CD14-positive monocyte (primary cell): ENCODE measurements at regions not wholly inside any gene's neighbourhood (a gene's known extent, or its start where the extent isn't known, plus 50 kb on each side); places are given as distances from the start of the nearest gene placed in this dataset.

ENCODE experiments used
- DNase-seq, 3 donors: peaks; one replicate each; pipeline ENCODE4 v3.0.0-alpha.2; 2011 to 2022
- H2AFZ ChIP-seq: 2 replicates; pipeline ENCODE4 v1.6.0; 2012; ENCODE audit warnings: mild to moderate bottlenecking, low read depth, low read length, inconsistent platforms; ENCODE audit not compliant: insufficient read depth, poor library complexity, severe bottlenecking
- H3K27ac ChIP-seq, 2 donors: 1 replicate in 1 of 2; 2 replicates in 1 of 2; pipeline ENCODE4 v1.5.1; 2012 to 2013; ENCODE audit warnings: low read length in 2 of 2, control low read depth in 1 of 2, inconsistent platforms in 1 of 2, low read depth in 1 of 2, mild to moderate bottlenecking in 1 of 2
- H3K27me3 ChIP-seq, 2 donors: one replicate each; pipeline versions ENCODE4 v1.6.0 to v1.6.1; 2011 to 2013; ENCODE audit warnings: low read length in 2 of 2; ENCODE audit not compliant: control insufficient read depth in 2 of 2, insufficient read depth in 2 of 2
- H3K36me3 ChIP-seq, 2 donors: replicated peaks in 1 of 2; 1 replicate in 1 of 2; 2 replicates in 1 of 2; pipeline versions ENCODE4 v1.5.1 to v1.6.1; 2012 to 2013; ENCODE audit warnings: low read length in 2 of 2, control low read depth in 1 of 2, inconsistent platforms in 1 of 2, mild to moderate bottlenecking in 1 of 2; ENCODE audit not compliant: insufficient read depth in 2 of 2, control insufficient read depth in 1 of 2
- H3K4me1 ChIP-seq, 2 donors: 1 replicate in 1 of 2; 2 replicates in 1 of 2; pipeline versions ENCODE4 v1.5.1 to v1.6.1; 2012 to 2013; ENCODE audit warnings: low read length in 2 of 2, control low read depth in 1 of 2, inconsistent platforms in 1 of 2, mild to moderate bottlenecking in 1 of 2, moderate library complexity in 1 of 2; ENCODE audit not compliant: insufficient read depth in 2 of 2, control insufficient read depth in 1 of 2
- H3K4me2 ChIP-seq: replicated peaks from 2 replicates; pipeline ENCODE3; 2012; ENCODE audit warnings: low read length, moderate library complexity, mild to moderate bottlenecking; ENCODE audit not compliant: poor library complexity, severe bottlenecking; ENCODE audit errors: extremely low read depth
- H3K4me3 ChIP-seq, 3 experiments: fragments of 200-600 bp in 1 of 3; sonication (generic) in 1 of 3; replicated peaks in 1 of 3; 1 replicate in 2 of 3; 2 replicates in 1 of 3; pipeline ENCODE4 v1.5.1; 2011 to 2013; ENCODE audit warnings: low read length in 3 of 3, mild to moderate bottlenecking in 3 of 3, control low read depth in 2 of 3, low read depth in 2 of 3, inconsistent platforms in 1 of 3, moderate library complexity in 1 of 3
- H3K79me2 ChIP-seq: 2 replicates; pipeline ENCODE4 v1.6.0; 2012; ENCODE audit warnings: mild to moderate bottlenecking, control low read depth, inconsistent platforms, low read length, moderate library complexity; ENCODE audit not compliant: insufficient read depth
- H3K9ac ChIP-seq: 2 replicates; pipeline ENCODE4 v1.6.0; 2017; ENCODE audit warnings: low read length, mild to moderate bottlenecking; ENCODE audit not compliant: insufficient read depth, poor library complexity, severe bottlenecking
- H3K9me3 ChIP-seq, 2 donors: replicated peaks in 1 of 2; 1 replicate in 1 of 2; 2 replicates in 1 of 2; pipeline versions ENCODE4 v1.5.1 to v1.6.1; 2012 to 2013; ENCODE audit warnings: low read length in 2 of 2, control low read depth in 1 of 2; ENCODE audit not compliant: control insufficient read depth in 1 of 2, insufficient read depth in 1 of 2
- H4K20me1 ChIP-seq: 2 replicates; pipeline ENCODE4 v1.6.0; 2012; ENCODE audit warnings: mild to moderate bottlenecking, low read length, control low read depth, moderate library complexity; ENCODE audit not compliant: insufficient read depth
- H3K27ac Mint-ChIP-seq, 7 donors: one replicate each; pipeline ENCODE4 v1.8.0; 2020; ENCODE audit warnings: mild to moderate bottlenecking in 7 of 7, mixed read lengths in 7 of 7, moderate library complexity in 6 of 7, inconsistent platforms in 2 of 7
- H3K27me3 Mint-ChIP-seq, 3 donors: one replicate each; pipeline ENCODE4 v1.8.0; 2021 to 2022; ENCODE audit warnings: low read depth in 3 of 3, mild to moderate bottlenecking in 3 of 3, mixed read lengths in 3 of 3, moderate library complexity in 3 of 3, inconsistent platforms in 1 of 3
- H3K36me3 Mint-ChIP-seq, 2 donors: one replicate each; pipeline ENCODE4 v1.8.0; 2020; ENCODE audit warnings: mixed read lengths in 2 of 2, inconsistent platforms in 1 of 2, mild to moderate bottlenecking in 1 of 2
- H3K4me1 Mint-ChIP-seq: one replicate; pipeline ENCODE4 v1.8.0; 2020; ENCODE audit warnings: mild to moderate bottlenecking, mixed read lengths
- H3K4me3 Mint-ChIP-seq, 2 donors: one replicate each; pipeline ENCODE4 v1.8.0; 2020; ENCODE audit warnings: mild to moderate bottlenecking in 2 of 2, mixed read lengths in 2 of 2, moderate library complexity in 1 of 2
- H3K9me3 Mint-ChIP-seq, 7 donors: one replicate each; pipeline ENCODE4 v1.8.0; 2020 to 2022; ENCODE audit warnings: mixed read lengths in 7 of 7, mild to moderate bottlenecking in 6 of 7, moderate library complexity in 6 of 7, inconsistent platforms in 2 of 7
- WGBS: methylation state at CpG from one replicate; pipeline ENCODE4 v1.1.5; 2013; ENCODE audit warnings: missing lambda C conversion rate; ENCODE audit not compliant: insufficient coverage; 5-methylcytosine and 5-hydroxymethylcytosine counted together
- intact Hi-C, 2 donors: fragments of 100-400 bp; cut with micrococcal nuclease; formaldehyde crosslinking; loops; one replicate each; pipeline versions ENCODE4 v1.15.0 to v1.15.1; 2023
- TF ChIP-seq, protein P1 (sequence below): fragments of 200-600 bp; IDR thresholded peaks from one replicate; pipeline ENCODE4 v1.8.0; 2022; ENCODE audit warnings: antibody characterized with exemption, mild to moderate bottlenecking

DNA sequence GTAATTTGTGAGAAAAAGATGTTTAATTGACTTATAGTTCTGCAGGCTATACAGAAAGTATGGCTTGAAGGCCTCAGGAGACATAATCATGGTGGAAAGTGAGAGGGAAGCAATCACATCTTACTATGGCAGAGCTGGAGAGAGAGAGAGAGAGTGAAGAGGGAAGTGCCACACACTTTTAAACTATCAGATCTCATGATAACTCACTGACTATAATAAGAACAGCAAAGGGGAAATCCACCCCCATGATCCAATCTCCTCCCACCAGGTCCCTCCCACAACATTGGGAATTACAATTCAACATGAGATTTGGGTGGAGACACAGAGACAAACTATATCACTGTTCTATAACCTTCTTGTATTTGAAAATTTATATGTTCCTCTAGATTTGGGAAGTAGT, 117.2 kb upstream of the BMP5 start:
- no peaks in the 10 kb centered on the region for H3K36me3 ChIP-seq
- no peak overlapping the region for H2AFZ ChIP-seq
- no peaks in the 10 kb centered on the region for H4K20me1 ChIP-seq
- no peak overlapping the region for H3K4me2 ChIP-seq
- no peak for DNase-seq
- no peaks in the 10 kb centered on the region for H3K36me3 Mint-ChIP-seq
- H3K79me2 ChIP-seq = no peaks in the 10 kb centered on the region
- H3K27me3 Mint-ChIP-seq = no peaks in the 10 kb centered on the region
- no peak overlapping the region for H3K27ac ChIP-seq
- intact Hi-C loops = no loop called here
- H3K27ac Mint-ChIP-seq = no peak overlapping the region
- H3K4me1 Mint-ChIP-seq = no peaks in the 10 kb centered on the region
- H3K27me3 ChIP-seq = no peaks in the 10 kb centered on the region
- TF ChIP-seq, protein P1, sequence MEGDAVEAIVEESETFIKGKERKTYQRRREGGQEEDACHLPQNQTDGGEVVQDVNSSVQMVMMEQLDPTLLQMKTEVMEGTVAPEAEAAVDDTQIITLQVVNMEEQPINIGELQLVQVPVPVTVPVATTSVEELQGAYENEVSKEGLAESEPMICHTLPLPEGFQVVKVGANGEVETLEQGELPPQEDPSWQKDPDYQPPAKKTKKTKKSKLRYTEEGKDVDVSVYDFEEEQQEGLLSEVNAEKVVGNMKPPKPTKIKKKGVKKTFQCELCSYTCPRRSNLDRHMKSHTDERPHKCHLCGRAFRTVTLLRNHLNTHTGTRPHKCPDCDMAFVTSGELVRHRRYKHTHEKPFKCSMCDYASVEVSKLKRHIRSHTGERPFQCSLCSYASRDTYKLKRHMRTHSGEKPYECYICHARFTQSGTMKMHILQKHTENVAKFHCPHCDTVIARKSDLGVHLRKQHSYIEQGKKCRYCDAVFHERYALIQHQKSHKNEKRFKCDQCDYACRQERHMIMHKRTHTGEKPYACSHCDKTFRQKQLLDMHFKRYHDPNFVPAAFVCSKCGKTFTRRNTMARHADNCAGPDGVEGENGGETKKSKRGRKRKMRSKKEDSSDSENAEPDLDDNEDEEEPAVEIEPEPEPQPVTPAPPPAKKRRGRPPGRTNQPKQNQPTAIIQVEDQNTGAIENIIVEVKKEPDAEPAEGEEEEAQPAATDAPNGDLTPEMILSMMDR = no peak
- peaks cover 17 to 23% (median 19%) of the 10 kb centered on the region in 7 donors for H3K9me3 Mint-ChIP-seq
- peaks cover 11 to 16% of the 10 kb centered on the region in 2 donors for H3K9me3 ChIP-seq
- H3K4me1 ChIP-seq = no peaks in the 10 kb centered on the region
- H3K4me3 Mint-ChIP-seq = no peak overlapping the region
- H3K9ac ChIP-seq = no peak overlapping the region
- H3K4me3 ChIP-seq = no peak overlapping the region

DNA sequence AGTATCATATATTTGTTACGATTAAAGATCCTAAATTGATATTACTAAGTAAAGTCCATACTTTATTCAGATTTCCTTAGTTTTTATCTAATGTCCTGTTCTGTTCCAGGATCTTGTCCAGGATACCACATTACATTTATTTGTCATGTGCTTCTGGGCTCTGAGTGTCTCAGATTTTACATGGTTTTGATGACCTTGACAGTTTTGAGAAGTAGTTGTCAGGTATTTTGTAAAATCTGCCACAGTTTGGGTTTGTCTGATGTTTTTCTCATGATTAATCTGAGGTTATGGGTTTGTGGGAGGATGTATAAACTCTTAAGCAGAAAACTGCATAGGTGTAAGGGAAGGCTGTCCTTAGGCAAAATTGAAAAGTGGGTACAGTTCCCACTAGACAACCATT, 109.9 kb upstream of the BMP5 start:
- no peak overlapping the region for H3K27ac Mint-ChIP-seq
- H3K9me3 Mint-ChIP-seq = peaks cover 2 to 9% (median 5%) of the 10 kb centered on the region in 7 donors
- peaks cover 0 to 5% (median 2%) of the 10 kb centered on the region in 3 donors for H3K27me3 Mint-ChIP-seq
- H3K4me1 Mint-ChIP-seq = no peaks in the 10 kb centered on the region
- Histone ChIP-seq H3K79me2 (no peaks in the 10 kb centered on the region), H3K36me3 (no peaks in the 10 kb centered on the region), H3K27ac (no peak overlapping the region), H3K4me3 (no peak overlapping the region), H3K9me3 (no peaks in the 10 kb centered on the region), H3K4me2 (no peak overlapping the region), H3K27me3 (no peaks in the 10 kb centered on the region), H3K9ac (no peak overlapping the region), H2AFZ (no peak overlapping the region), H4K20me1 (no peaks in the 10 kb centered on the region), H3K4me1 (no peaks in the 10 kb centered on the region)
- no CpG with 5 or more reads among the region's 1 CpG for WGBS
- H3K4me3 Mint-ChIP-seq = no peak overlapping the region
- DNase-seq = no peak
- intact Hi-C loops = no loop called here
- H3K36me3 Mint-ChIP-seq = no peaks in the 10 kb centered on the region
- TF ChIP-seq, protein P1 = no peak
